H1 (cell line): ENCODE measurements at regions not wholly inside any gene's neighbourhood (a gene's known extent, or its start where the extent isn't known, plus 50 kb on each side); places are given as distances from the start of the nearest gene placed in this dataset.

Experiments used
- CTCF ChIA-PET: fragments of 300-600 bp; sonication (Branson Sonifier 250); formaldehyde crosslinking; loops from one replicate; lab custom pipeline; 2021; ENCODE audit not compliant: partially characterized antibody; lab: Charles Lee
- POLR2A ChIA-PET: fragments of 300-600 bp; sonication (Branson Sonifier 250); formaldehyde crosslinking; loops from one replicate; lab custom pipeline; 2021; ENCODE audit warnings: inconsistent platforms; ENCODE audit not compliant: partially characterized antibody; lab: Charles Lee
- DNase-seq, 2 experiments: peaks; one replicate each; pipeline versions ENCODE4 v3.0.0 to v3.0.0-alpha.2; 2010 to 2022; ENCODE audit warnings: low spot score in 2 of 2, low read depth in 1 of 2, mixed read lengths in 1 of 2
- FAIRE-seq: peaks from 2 replicates; lab custom pipeline; 2011; peaks lifted over from hg19 to GRCh38; lab: Jason Lieb, UNC
- H2AFZ ChIP-seq: 2 replicates; pipeline ENCODE4 v1.8.1; 2012; ENCODE audit warnings: low read length, inconsistent platforms
- H2AK5ac ChIP-seq: 2 replicates; pipeline ENCODE4 v1.6.1; 2013; ENCODE audit warnings: low read depth, low read length
- H2BK120ac ChIP-seq: replicated peaks from 2 replicates; pipeline ENCODE3; 2013; ENCODE audit warnings: low read depth, low read length, inconsistent platforms
- H2BK12ac ChIP-seq: 2 replicates; pipeline ENCODE4 v1.6.1; 2013; ENCODE audit warnings: low read depth, low read length
- H2BK15ac ChIP-seq: 2 replicates; pipeline ENCODE4 v1.6.1; 2013; ENCODE audit warnings: low read length
- H2BK20ac ChIP-seq: 2 replicates; pipeline ENCODE4 v1.6.1; 2013; ENCODE audit warnings: low read length
- H2BK5ac ChIP-seq: 2 replicates; pipeline ENCODE4 v1.6.1; 2013; ENCODE audit warnings: low read depth, low read length
- H3K14ac ChIP-seq: 2 replicates; pipeline ENCODE4 v1.6.1; 2013; ENCODE audit warnings: inconsistent platforms; ENCODE audit not compliant: insufficient read length
- H3K18ac ChIP-seq: 2 replicates; pipeline ENCODE4 v1.6.1; 2013; ENCODE audit warnings: low read length; ENCODE audit errors: extremely low read depth
- H3K23ac ChIP-seq: 2 replicates; pipeline ENCODE4 v1.6.1; 2013; ENCODE audit warnings: inconsistent platforms; ENCODE audit not compliant: insufficient read length
- H3K23me2 ChIP-seq: 2 replicates; pipeline ENCODE4 v1.6.1; 2013; ENCODE audit warnings: low read depth, low read length
- H3K27ac ChIP-seq: 2 replicates; pipeline ENCODE4 v1.6.1; 2011; ENCODE audit warnings: low read depth, low read length, inconsistent platforms
- H3K27me3 ChIP-seq, 4 experiments: replicated peaks in 1 of 4; 1 replicate in 1 of 4; 2 replicates in 3 of 4; pipeline versions ENCODE4 v1.6.1 to v1.8.1; 2011 to 2013; ENCODE audit warnings: low read length in 3 of 4, mild to moderate bottlenecking in 3 of 4, inconsistent platforms in 2 of 4, mixed read lengths in 2 of 4, moderate library complexity in 1 of 4; ENCODE audit not compliant: control insufficient read depth in 3 of 4, insufficient read depth in 3 of 4; ENCODE audit errors: extremely low read depth in 1 of 4
- H3K36me3 ChIP-seq, 4 experiments: 2 replicates each; pipeline versions ENCODE4 v1.6.1 to v1.8.1; 2011 to 2013; ENCODE audit warnings: mild to moderate bottlenecking in 4 of 4, low read length in 3 of 4, moderate library complexity in 2 of 4, control low read depth in 1 of 4, inconsistent platforms in 1 of 4; ENCODE audit not compliant: insufficient read depth in 4 of 4, control insufficient read depth in 2 of 4
- H3K4ac ChIP-seq: replicated peaks from 2 replicates; pipeline ENCODE3; 2013; ENCODE audit warnings: low read length, low read depth, mixed read lengths, inconsistent platforms; ENCODE audit not compliant: insufficient read length
- H3K4me1 ChIP-seq, 4 experiments: replicated peaks in 1 of 4; 1 replicate in 1 of 4; 2 replicates in 3 of 4; pipeline versions ENCODE4 v1.6.1 to v1.8.1; 2011 to 2013; ENCODE audit warnings: low read length in 3 of 4, inconsistent platforms in 2 of 4, mixed read lengths in 1 of 4; ENCODE audit not compliant: insufficient read depth in 4 of 4, control insufficient read depth in 3 of 4
- H3K4me2 ChIP-seq, 2 experiments: 2 replicates each; pipeline versions ENCODE4 v1.6.1 to v1.8.1; 2011 to 2013; ENCODE audit warnings: low read depth in 2 of 2, low read length in 2 of 2, control low read depth in 1 of 2, inconsistent platforms in 1 of 2, mild to moderate bottlenecking in 1 of 2; ENCODE audit not compliant: insufficient read depth in 1 of 2
- H3K4me3 ChIP-seq, 4 experiments: fragments of 200-600, 300-600 bp in 1 of 4; sonication (generic), shearing (Covaris generic), sonication (Bioruptor Twin) in 1 of 4; 2 replicates each; pipeline versions ENCODE4 v1.5.1 to v1.8.1; 2011 to 2016; ENCODE audit warnings: low read length in 4 of 4, low read depth in 3 of 4, control low read depth in 2 of 4, inconsistent platforms in 2 of 4, mild to moderate bottlenecking in 2 of 4, mixed read lengths in 1 of 4, moderate library complexity in 1 of 4; ENCODE audit not compliant: insufficient read depth in 2 of 4; ENCODE audit errors: extremely low read depth in 1 of 4
- H3K56ac ChIP-seq: replicated peaks from 2 replicates; pipeline ENCODE3; 2013; ENCODE audit warnings: low read depth, mild to moderate bottlenecking, mixed read lengths, low read length, inconsistent platforms; ENCODE audit not compliant: insufficient read length
- H3K79me1 ChIP-seq: 2 replicates; pipeline ENCODE4 v1.6.1; 2013; ENCODE audit warnings: low read depth, low read length, control low read depth
- H3K79me2 ChIP-seq, 2 experiments: 2 replicates each; pipeline versions ENCODE4 v1.6.1 to v1.8.1; 2012 to 2013; ENCODE audit warnings: low read length in 2 of 2, mild to moderate bottlenecking in 2 of 2, inconsistent platforms in 1 of 2; ENCODE audit not compliant: insufficient read depth in 2 of 2, control insufficient read depth in 1 of 2
- H3K9ac ChIP-seq, 4 experiments: replicated peaks in 1 of 4; 1 replicate in 1 of 4; 2 replicates in 3 of 4; pipeline versions ENCODE4 v1.6.1 to v1.8.1; 2011 to 2013; ENCODE audit warnings: low read depth in 3 of 4, low read length in 3 of 4, control low read depth in 2 of 4, mild to moderate bottlenecking in 2 of 4, moderate library complexity in 2 of 4, inconsistent platforms in 1 of 4; ENCODE audit errors: extremely low read depth in 1 of 4
- H3K9me3 ChIP-seq, 2 experiments: 2 replicates each; pipeline versions ENCODE4 v1.6.1 to v1.8.1; 2012 to 2013; ENCODE audit warnings: mild to moderate bottlenecking in 2 of 2, moderate library complexity in 2 of 2, control low read depth in 1 of 2, inconsistent platforms in 1 of 2, low read depth in 1 of 2, low read length in 1 of 2, mixed read lengths in 1 of 2; ENCODE audit not compliant: insufficient read depth in 2 of 2
- H4K20me1 ChIP-seq, 2 experiments: replicated peaks in 1 of 2; 2 replicates each; pipeline versions ENCODE3 to v1.8.1; 2011 to 2013; ENCODE audit warnings: inconsistent platforms in 2 of 2, low read length in 2 of 2, mild to moderate bottlenecking in 1 of 2; ENCODE audit not compliant: insufficient read depth in 2 of 2, control insufficient read depth in 1 of 2
- H4K5ac ChIP-seq: 2 replicates; pipeline ENCODE4 v1.6.1; 2013; ENCODE audit warnings: low read length, low read depth, mixed read lengths, inconsistent platforms; ENCODE audit not compliant: insufficient read length
- H4K8ac ChIP-seq: 2 replicates; pipeline ENCODE4 v1.8.0; 2013; ENCODE audit warnings: mild to moderate bottlenecking, moderate library complexity, low read length, inconsistent platforms; ENCODE audit not compliant: insufficient read depth; ENCODE audit errors: extremely low read depth
- H4K91ac ChIP-seq: replicated peaks from 2 replicates; pipeline ENCODE3; 2013; ENCODE audit warnings: low read length, mixed read lengths, inconsistent platforms; ENCODE audit not compliant: insufficient read length
- ASH2L ChIP-seq: fragments of 200-600, 300-600 bp; sonication (generic); IDR thresholded peaks from one replicate; pipeline ENCODE4 v1.7.1; 2017; ENCODE audit warnings: low read length
- KDM4A ChIP-seq: IDR thresholded peaks from one replicate; pipeline ENCODE4 v1.7.1; 2012; ENCODE audit warnings: low read depth, mild to moderate bottlenecking, moderate library complexity, low read length, inconsistent platforms; ENCODE audit not compliant: severe bottlenecking
- NRF1 ChIP-seq: IDR thresholded peaks from 2 replicates; pipeline ENCODE4 v1.6.1; 2011; ENCODE audit warnings: mild to moderate bottlenecking, low read depth, low read length, improper control_type of control experiment
- PHF8 ChIP-seq: fragments of 200-600 bp; sonication (generic); conservative IDR thresholded peaks from 2 replicates; pipeline ENCODE4 v1.7.1; 2012; ENCODE audit warnings: low read depth, mild to moderate bottlenecking, inconsistent platforms, low read length, moderate library complexity
- SP2 ChIP-seq: IDR thresholded peaks from 2 replicates; pipeline ENCODE4 v1.6.1; 2012; ENCODE audit warnings: mild to moderate bottlenecking, low read length, inconsistent platforms

GRCh38 chr7:41869091-41869490, 166.2 kb upstream of the INHBA start:
- no peak overlapping the region for H3K14ac ChIP-seq
- H4K5ac ChIP-seq, result no peak overlapping the region
- no peaks in the 10 kb centered on the region; a peak in 1 of 8 replicates for H3K36me3 ChIP-seq
- no peak overlapping the region for H3K4me3 ChIP-seq
- H4K20me1 ChIP-seq, result no peaks in the 10 kb centered on the region
- no peak overlapping the region for H2BK12ac ChIP-seq
- H3K4me2 ChIP-seq, result no peak overlapping the region
- no peaks in the 10 kb centered on the region for H3K79me2 ChIP-seq
- no peak overlapping the region for H2AK5ac ChIP-seq
- 0 out of 4 replicates have a peak, but pooled peaks cover 0 to 4% of the 10 kb centered on the region in 2 experiments for H3K9me3 ChIP-seq
- no peak overlapping the region for H3K23ac ChIP-seq
- no peak overlapping the region for H4K8ac ChIP-seq
- DNase-seq (no peak), FAIRE-seq (no peak)
- ChIA-PET POLR2A (no interaction called here), CTCF (interaction anchor here (1.6 kb wide), 1 partner anchor 23 kb away, joined by 3 read pairs; no protein-coding TSS in a partner anchor)
- H3K27me3 ChIP-seq, result no peaks in the 10 kb centered on the region
- no peak overlapping the region for H4K91ac ChIP-seq
- H2AFZ ChIP-seq, result no peak overlapping the region
- H3K56ac ChIP-seq, result no peak overlapping the region
- no peaks in the 10 kb centered on the region for H3K23me2 ChIP-seq
- H2BK120ac ChIP-seq, result no peak overlapping the region
- H3K4ac ChIP-seq, result no peak overlapping the region
- no peaks in the 10 kb centered on the region for H3K4me1 ChIP-seq
- H2BK15ac ChIP-seq, result no peak overlapping the region
- no peak overlapping the region for H3K27ac ChIP-seq
- H3K9ac ChIP-seq, result no peak overlapping the region
- no peak overlapping the region for H3K18ac ChIP-seq
- H3K79me1 ChIP-seq, result no peaks in the 10 kb centered on the region
- no peak overlapping the region for H2BK20ac ChIP-seq
- H2BK5ac ChIP-seq, result no peak overlapping the region
- TF ChIP-seq ASH2L (no peak), SP2 (no peak), NRF1 (no peak), PHF8 (no peak), KDM4A (no peak)
